Neural cell (in vitro differentiated cells): ENCODE measurements at regions not wholly inside any gene's neighbourhood (a gene's known extent, or its start where the extent isn't known, plus 50 kb on each side); places are given as distances from the start of the nearest gene placed in this dataset.

Experiments
- H2AFZ ChIP-seq: fragments of 200-600, 300-800 bp; sonication (generic), shearing (Covaris generic); 2 replicates; pipeline ENCODE4 v1.6.0; 2014; ENCODE audit warnings: low read depth, mild to moderate bottlenecking, antibody characterized with exemption, low read length, moderate library complexity
- H3F3A ChIP-seq: fragments of 200-600 bp; shearing (Covaris generic); 2 replicates; pipeline ENCODE4 v1.6.1; 2016; ENCODE audit warnings: mild to moderate bottlenecking, moderate library complexity, mixed read lengths, antibody characterized with exemption, low read length; ENCODE audit not compliant: insufficient read depth, poor library complexity, severe bottlenecking
- H3K27ac ChIP-seq: fragments of 200-600, 300-800 bp; sonication (generic), shearing (Covaris generic); 2 replicates; pipeline ENCODE4 v1.5.1; 2014; ENCODE audit warnings: mild to moderate bottlenecking, low read length, moderate library complexity
- H3K27me3 ChIP-seq: fragments of 300-800, 200-600 bp; sonication (generic), shearing (Covaris generic); 2 replicates; pipeline ENCODE4 v1.6.0; 2014; ENCODE audit warnings: mild to moderate bottlenecking, low read depth, low read length, moderate library complexity; ENCODE audit not compliant: insufficient read depth
- H3K36me3 ChIP-seq: fragments of 300-800, 200-600 bp; sonication (generic), shearing (Covaris generic); 2 replicates; pipeline ENCODE4 v1.5.1; 2014; ENCODE audit warnings: mild to moderate bottlenecking, antibody characterized with exemption, low read length, moderate library complexity; ENCODE audit not compliant: insufficient read depth
- H3K4me2 ChIP-seq: fragments of 300-800, 200-600 bp; sonication (generic), shearing (Covaris generic); 2 replicates; pipeline ENCODE4 v1.6.0; 2014; ENCODE audit warnings: mild to moderate bottlenecking, low read length
- H3K4me3 ChIP-seq: fragments of 300-800, 200-600 bp; sonication (generic), shearing (Covaris generic); 2 replicates; pipeline ENCODE4 v1.5.1; 2014; ENCODE audit warnings: mild to moderate bottlenecking, low read length, moderate library complexity
- H3K79me2 ChIP-seq: fragments of 200-600 bp; shearing (Covaris generic); replicated peaks from 2 replicates; pipeline ENCODE4 v1.6.0; 2014; ENCODE audit warnings: mild to moderate bottlenecking, low read length, moderate library complexity; ENCODE audit not compliant: insufficient read depth
- H3K9ac ChIP-seq: fragments of 300-800, 200-600 bp; sonication (generic), shearing (Covaris generic); 2 replicates; pipeline ENCODE4 v1.6.1; 2016; ENCODE audit warnings: mild to moderate bottlenecking, low read length, mixed read lengths
- H3K9me2 ChIP-seq: fragments of 200-600 bp; shearing (Covaris generic); 2 replicates; pipeline ENCODE4 v1.6.1; 2016; ENCODE audit warnings: mild to moderate bottlenecking, low read length, mixed read lengths; ENCODE audit not compliant: insufficient read depth
- H3K9me3 ChIP-seq: fragments of 200-600, 300-800 bp; sonication (generic), shearing (Covaris generic); 2 replicates; pipeline ENCODE4 v1.6.1; 2016; ENCODE audit warnings: mild to moderate bottlenecking, mixed run types, low read length, moderate library complexity, mixed read lengths
- H4K20me1 ChIP-seq: fragments of 200-600 bp; shearing (Covaris generic); 2 replicates; pipeline ENCODE4 v1.6.1; 2016; ENCODE audit warnings: mild to moderate bottlenecking, mixed run types; ENCODE audit not compliant: insufficient read depth
- CTCF ChIP-seq: fragments of 450-650 bp; IDR thresholded peaks from 2 replicates; pipeline ENCODE4 v1.5.1; 2014; ENCODE audit warnings: antibody characterized with exemption, mild to moderate bottlenecking, moderate library complexity; ENCODE audit not compliant: poor library complexity, severe bottlenecking
- EP300 ChIP-seq: fragments of 450-650 bp; conservative IDR thresholded peaks from 2 replicates; pipeline ENCODE4 v1.6.1; 2014; ENCODE audit warnings: antibody characterized with exemption, mild to moderate bottlenecking, moderate library complexity; ENCODE audit not compliant: poor library complexity, severe bottlenecking
- EZH2 ChIP-seq: fragments of 200-600, 300-800 bp; shearing (Covaris generic), sonication (generic); IDR thresholded peaks from 2 replicates; pipeline ENCODE4 v1.6.1; 2014; ENCODE audit warnings: antibody characterized with exemption, low read length, borderline replicate concordance, mild to moderate bottlenecking; ENCODE audit not compliant: insufficient read depth, poor library complexity, severe bottlenecking
- MXI1 ChIP-seq: fragments of 450-650 bp; conservative IDR thresholded peaks from 2 replicates; pipeline ENCODE4 v1.6.1; 2014; ENCODE audit warnings: antibody characterized with exemption, mild to moderate bottlenecking; ENCODE audit not compliant: poor library complexity, severe bottlenecking
- POLR2AphosphoS5 ChIP-seq: IDR thresholded peaks from 2 replicates; pipeline ENCODE4 v1.6.1; 2012
- RAD21 ChIP-seq: fragments of 450-650 bp; conservative IDR thresholded peaks from 2 replicates; pipeline ENCODE4 v1.6.1; 2014; ENCODE audit warnings: antibody characterized with exemption, mild to moderate bottlenecking, moderate library complexity
- REST ChIP-seq: IDR thresholded peaks from 2 replicates; pipeline ENCODE4 v1.6.1; 2012; ENCODE audit warnings: borderline replicate concordance
- SMC3 ChIP-seq: fragments of 450-650 bp; conservative IDR thresholded peaks from 2 replicates; pipeline ENCODE4 v1.6.1; 2014; ENCODE audit warnings: antibody characterized with exemption, mild to moderate bottlenecking, moderate library complexity; ENCODE audit not compliant: poor library complexity
- TAF1 ChIP-seq: IDR thresholded peaks from 2 replicates; pipeline ENCODE4 v1.6.1; 2012; ENCODE audit warnings: low read depth

DNA sequence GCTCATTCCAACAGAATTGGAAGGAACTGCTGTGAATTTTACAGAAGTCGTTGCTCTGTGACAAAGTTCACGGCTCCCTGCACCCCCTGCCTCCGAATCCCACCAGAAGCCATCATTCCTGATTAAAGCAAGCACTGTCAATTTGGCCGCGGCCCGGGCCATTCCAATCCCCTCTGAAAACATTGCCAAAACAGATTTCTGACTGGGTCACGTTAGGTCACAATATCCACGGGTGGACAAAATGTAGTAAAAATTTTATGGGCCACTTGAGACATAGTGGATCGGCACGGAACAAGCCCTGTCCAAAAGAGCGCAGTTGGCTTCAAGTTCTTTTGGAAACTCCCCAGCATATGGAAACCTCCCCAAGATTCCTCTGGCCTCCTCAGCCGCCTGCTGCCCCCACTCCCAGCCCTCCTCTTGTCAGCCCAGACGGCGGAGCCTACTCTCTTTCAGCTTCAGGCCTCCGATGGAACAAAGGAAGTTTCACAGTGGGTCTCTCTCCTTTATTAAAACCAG is 67.2 kb upstream of the IFNAR2 start:
- Histone ChIP-seq H3F3A (no peaks in the 10 kb centered on the region), H3K27ac (no peak overlapping the region), H2AFZ (no peak overlapping the region), H3K4me2 (no peak overlapping the region), H3K79me2 (no peaks in the 10 kb centered on the region), H3K36me3 (no peaks in the 10 kb centered on the region), H3K4me3 (no peak overlapping the region), H3K9me2 (no peaks in the 10 kb centered on the region), H4K20me1 (no peaks in the 10 kb centered on the region), H3K27me3 (no peaks in the 10 kb centered on the region), H3K9ac (no peak overlapping the region), H3K9me3 (no peaks in the 10 kb centered on the region)
- TF ChIP-seq EP300: no peak
- TF ChIP-seq TAF1: no peak
- no peak for TF ChIP-seq EZH2
- TF ChIP-seq MXI1: no peak
- no peak for TF ChIP-seq RAD21
- TF ChIP-seq SMC3: no peak
- no peak for TF ChIP-seq POLR2AphosphoS5
- no peak for TF ChIP-seq REST

- Histone ChIP-seq H3K79me2 (no peaks in the 10 kb centered on the region), H3K27me3 (no peaks in the 10 kb centered on the region), H3F3A (no peaks in the 10 kb centered on the region), H3K9ac (no peak overlapping the region), H2AFZ (no peak overlapping the region), H3K27ac (no peak overlapping the region), H3K9me3 (no peaks in the 10 kb centered on the region), H3K36me3 (no peaks in the 10 kb centered on the region), H3K9me2 (no peaks in the 10 kb centered on the region), H4K20me1 (no peaks in the 10 kb centered on the region), H3K4me3 (no peak overlapping the region), H3K4me2 (no peak overlapping the region)
- TF ChIP-seq TAF1 (no peak), EZH2 (no peak), CTCF (no peak), POLR2AphosphoS5 (no peak), MXI1 (no peak), REST (no peak), SMC3 (no peak), RAD21 (no peak), EP300 (no peak)
These were observed 60.9 kb upstream of the IFNAR2 start for GRCh38 chr21:33168886-33169285.
